IMR-90 (cell line): ENCODE measurements at regions not wholly inside any gene's neighbourhood (a gene's known extent, or its start where the extent isn't known, plus 50 kb on each side); places are given as distances from the start of the nearest gene placed in this dataset.

ENCODE experiments used
- ATAC-seq: fragments of 200-7000 bp; cut with Tn5 transposase; 2 replicates; pipeline ENCODE4 v1.9.1; 2020; ENCODE audit warnings: low read depth, mild to moderate bottlenecking, moderate library complexity
- BruUV-seq: library from RNA; stranded (reverse); fragments of 400-500 nt; replicated peaks from 2 replicates; lab custom pipeline; 2021; lab: Mats Ljungman, UMichigan
- CTCF ChIA-PET: fragments of 300-600 bp; formaldehyde crosslinking; extraction: SDS; loops from one replicate; lab custom pipeline; 2021; ENCODE audit warnings: antibody characterized with exemption; lab: Yijun Ruan, JAX
- POLR2A ChIA-PET: fragments of 300-600 bp; sonication (Branson Sonifier 250); formaldehyde crosslinking; loops from one replicate; lab custom pipeline; 2022; ENCODE audit warnings: antibody characterized with exemption; ENCODE audit not compliant: unreplicated experiment; lab: Charles Lee
- DNase-seq: peaks from one replicate; pipeline ENCODE4 v3.0.0; 2013
- H2AFZ ChIP-seq: replicated peaks from 2 replicates; pipeline ENCODE3; 2013; ENCODE audit warnings: low read length, mild to moderate bottlenecking; ENCODE audit not compliant: poor library complexity
- H2AK5ac ChIP-seq: 2 replicates; pipeline ENCODE4 v1.6.1; 2013; ENCODE audit warnings: low read depth, low read length, inconsistent platforms
- H2AK9ac ChIP-seq: replicated peaks from 2 replicates; pipeline ENCODE3; 2013; ENCODE audit warnings: mild to moderate bottlenecking, low read depth, low read length, moderate library complexity; ENCODE audit not compliant: poor library complexity
- H2BK120ac ChIP-seq: 2 replicates; pipeline ENCODE4 v1.6.1; 2013; ENCODE audit warnings: low read depth, low read length, inconsistent platforms
- H2BK15ac ChIP-seq: 3 replicates; pipeline ENCODE4 v1.6.1; 2013; ENCODE audit warnings: low read depth, low read length, inconsistent platforms
- H2BK20ac ChIP-seq: 2 replicates; pipeline ENCODE4 v1.6.1; 2013; ENCODE audit warnings: low read depth, mild to moderate bottlenecking, inconsistent platforms, low read length, moderate library complexity
- H2BK5ac ChIP-seq: 2 replicates; pipeline ENCODE4 v1.6.1; 2013; ENCODE audit warnings: mild to moderate bottlenecking, low read depth, low read length, inconsistent platforms; ENCODE audit not compliant: poor library complexity, severe bottlenecking
- H3K14ac ChIP-seq: replicated peaks from 2 replicates; pipeline ENCODE4 v1.6.1; 2013; ENCODE audit warnings: low read depth, low read length, inconsistent platforms
- H3K18ac ChIP-seq: 2 replicates; pipeline ENCODE4 v1.6.1; 2013; ENCODE audit warnings: low read depth, low read length, control low read depth
- H3K23ac ChIP-seq: 2 replicates; pipeline ENCODE4 v1.6.1; 2013; ENCODE audit warnings: low read depth, low read length, inconsistent platforms
- H3K27ac ChIP-seq: 2 replicates; pipeline ENCODE4 v1.5.1; 2013; ENCODE audit warnings: mild to moderate bottlenecking, control low read depth, low read length; ENCODE audit not compliant: insufficient read depth
- H3K27me3 ChIP-seq: 2 replicates; pipeline ENCODE4 v1.6.1; 2013; ENCODE audit warnings: low read length; ENCODE audit not compliant: control insufficient read depth, insufficient read depth
- H3K36me3 ChIP-seq: 2 replicates; pipeline ENCODE4 v1.6.1; 2013; ENCODE audit warnings: low read length, mixed read lengths; ENCODE audit not compliant: control insufficient read depth, insufficient read depth
- H3K4ac ChIP-seq: 2 replicates; pipeline ENCODE4 v1.6.1; 2013; ENCODE audit warnings: low read depth, low read length, inconsistent platforms
- H3K4me1 ChIP-seq: 2 replicates; pipeline ENCODE4 v1.6.1; 2013; ENCODE audit warnings: low read length, mixed read lengths; ENCODE audit not compliant: control insufficient read depth, insufficient read depth
- H3K4me2 ChIP-seq: 2 replicates; pipeline ENCODE4 v1.6.1; 2013; ENCODE audit warnings: low read depth, mild to moderate bottlenecking, control low read depth, low read length, moderate library complexity
- H3K4me3 ChIP-seq: 2 replicates; pipeline ENCODE4 v1.5.1; 2013; ENCODE audit warnings: low read depth, mild to moderate bottlenecking, control low read depth, low read length, moderate library complexity; ENCODE audit not compliant: insufficient read depth
- H3K56ac ChIP-seq: 2 replicates; pipeline ENCODE4 v1.6.1; 2013; ENCODE audit warnings: low read length, inconsistent platforms; ENCODE audit not compliant: insufficient read depth; ENCODE audit errors: extremely low read depth
- H3K79me1 ChIP-seq, 2 experiments: 2 replicates each; pipeline ENCODE4 v1.6.1; 2013; ENCODE audit warnings: low read length in 2 of 2, inconsistent platforms in 1 of 2, low read depth in 1 of 2
- H3K9ac ChIP-seq: 2 replicates; pipeline ENCODE4 v1.6.1; 2013; ENCODE audit warnings: low read depth, low read length, control low read depth
- H3K9me1 ChIP-seq: 2 replicates; pipeline ENCODE4 v1.6.1; 2013; ENCODE audit warnings: low read length, inconsistent platforms; ENCODE audit not compliant: insufficient read depth
- H3K9me3 ChIP-seq: 2 replicates; pipeline ENCODE4 v1.6.1; 2013; ENCODE audit warnings: low read length; ENCODE audit not compliant: control insufficient read depth, insufficient read depth
- H4K20me1 ChIP-seq: 2 replicates; pipeline ENCODE4 v1.6.1; 2013; ENCODE audit warnings: low read length, inconsistent platforms; ENCODE audit not compliant: insufficient read depth
- H4K5ac ChIP-seq: 2 replicates; pipeline ENCODE4 v1.6.1; 2013; ENCODE audit warnings: mild to moderate bottlenecking, low read depth, low read length, control low read depth
- H4K8ac ChIP-seq, 2 experiments: 2 replicates each; pipeline ENCODE4 v1.6.1; 2013; ENCODE audit warnings: low read depth in 2 of 2, low read length in 2 of 2, control low read depth in 1 of 2, inconsistent platforms in 1 of 2
- H4K91ac ChIP-seq: 2 replicates; pipeline ENCODE4 v1.6.1; 2013; ENCODE audit warnings: low read depth, low read length, inconsistent platforms; ENCODE audit not compliant: insufficient read depth
- BHLHE40 ChIP-seq: fragments of 150-350 bp; IDR thresholded peaks from 2 replicates; pipeline ENCODE4 v1.6.1; 2016; ENCODE audit warnings: mild to moderate bottlenecking, low read depth, low read length
- MAFK ChIP-seq: IDR thresholded peaks from 2 replicates; pipeline ENCODE4 v1.6.1; 2012; ENCODE audit warnings: low read depth, low read length, improper control_type of control experiment
- MAZ ChIP-seq: IDR thresholded peaks from 2 replicates; pipeline ENCODE4 v1.6.1; 2012; ENCODE audit warnings: low read depth, mild to moderate bottlenecking, low read length, improper control_type of control experiment, moderate library complexity, borderline replicate concordance
- MXI1 ChIP-seq: IDR thresholded peaks from 2 replicates; pipeline ENCODE4 v1.6.1; 2012; ENCODE audit warnings: low read depth, mild to moderate bottlenecking, low read length, moderate library complexity, borderline replicate concordance
- NFE2L2 ChIP-seq: fragments of 150-350 bp; IDR thresholded peaks from 2 replicates; pipeline ENCODE4 v1.6.1; 2016; ENCODE audit warnings: low read depth, mild to moderate bottlenecking, low read length
- POLR2A ChIP-seq: IDR thresholded peaks from 2 replicates; pipeline ENCODE4 v1.6.1; 2012; ENCODE audit warnings: mild to moderate bottlenecking, low read depth, low read length
- RCOR1 ChIP-seq: IDR thresholded peaks from 2 replicates; pipeline ENCODE4 v1.6.1; 2012; ENCODE audit warnings: mild to moderate bottlenecking, low read length, improper control_type of control experiment; ENCODE audit not compliant: insufficient replicate concordance
- SMC3 ChIP-seq: fragments of 150-350 bp; IDR thresholded peaks from 2 replicates; pipeline ENCODE4 v1.6.1; 2016; ENCODE audit warnings: low read depth, mild to moderate bottlenecking, antibody characterized with exemption, low read length, moderate library complexity
- WGBS, 2 experiments: methylation state at CpG; one replicate each; pipeline versions ENCODE4 v1.1.5 to v1.1.7; 2013; ENCODE audit warnings: missing lambda C conversion rate in 2 of 2; ENCODE audit not compliant: insufficient read length in 1 of 2; ENCODE audit errors: extremely low coverage in 2 of 2; 5-methylcytosine and 5-hydroxymethylcytosine counted together
- dilution Hi-C: fragments of 300-500 bp; cut with HindIII; formaldehyde crosslinking; loops from one replicate; pipeline ENCODE4 v1.14.3; 2018; ENCODE audit warnings: low sequenced_read_pairs; ENCODE audit not compliant: unreplicated experiment
- in situ Hi-C: fragments of 300-500 bp; cut with MboI; formaldehyde crosslinking; loops from 3 replicates; pipeline ENCODE4 v1.14.3; 2019; ENCODE audit warnings: low sequenced_read_pairs, inconsistent platforms, mixed read lengths
- intact Hi-C: fragments of 100-400 bp; cut with micrococcal nuclease; formaldehyde crosslinking; loops from 2 replicates; pipeline ENCODE4 v1.10.0; 2022
- TF ChIP-seq, protein P1 (sequence below): fragments of 150-350 bp; IDR thresholded peaks from 2 replicates; pipeline ENCODE4 v1.6.1; 2016; ENCODE audit warnings: low read depth, mild to moderate bottlenecking, low read length, moderate library complexity, borderline replicate concordance
- TF ChIP-seq, protein P2 (sequence below): conservative IDR thresholded peaks from 2 replicates; pipeline ENCODE4 v1.5.1; 2012; ENCODE audit warnings: mild to moderate bottlenecking, low read depth, low read length, improper control_type of control experiment

DNA sequence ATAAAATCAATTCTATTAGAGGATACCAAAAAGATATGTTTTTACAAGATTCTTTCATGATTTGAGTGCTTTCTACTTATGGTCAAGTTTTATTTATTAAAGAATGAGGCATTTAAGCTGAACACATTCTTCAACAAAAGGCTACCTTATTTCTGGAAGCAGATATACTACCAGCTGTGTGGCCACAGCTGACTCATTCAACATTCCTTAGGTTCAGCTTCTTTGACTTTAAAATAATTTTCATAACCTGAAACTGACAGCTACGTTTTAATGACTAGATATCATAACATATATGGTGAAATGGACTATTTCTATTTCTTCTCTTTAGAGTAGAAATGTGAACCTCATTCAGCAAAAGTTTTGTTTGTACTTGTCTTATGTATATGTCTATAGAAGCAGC, 414.2 kb upstream of the SEMA3C start:
- no peaks in the 10 kb centered on the region; the same call in none of the 2 replicates for H3K4me1 ChIP-seq
- ATAC-seq (peak; percentile 57), DNase-seq (peak; percentile 76)
- H2AFZ ChIP-seq: no peak overlapping the region
- H3K4me2 ChIP-seq: no peak overlapping the region
- H2BK20ac ChIP-seq: no peak overlapping the region
- ChIA-PET POLR2A (interaction anchor here (0.6 kb wide), 1 partner anchor 1338 kb away, joined by 3 read pairs; no protein-coding TSS in a partner anchor), CTCF (interaction anchor here (0.6 kb wide), 1 partner anchor 17 kb away, joined by 3 read pairs; no protein-coding TSS in a partner anchor)
- no peak overlapping the region for H4K8ac ChIP-seq
- H2BK120ac ChIP-seq: no peak overlapping the region
- H2BK15ac ChIP-seq: no peak overlapping the region
- no peaks in the 10 kb centered on the region for H3K27me3 ChIP-seq
- no peak overlapping the region for H3K27ac ChIP-seq
- in situ Hi-C loops (no loop called here), dilution Hi-C loops (no loop called here), intact Hi-C loops (no loop called here)
- no peak overlapping the region for H3K23ac ChIP-seq
- no peaks in the 10 kb centered on the region for H3K36me3 ChIP-seq
- no peak overlapping the region for H3K14ac ChIP-seq
- BruUV-seq: no TSS peak
- H3K18ac ChIP-seq: no peak overlapping the region
- H3K4me3 ChIP-seq: no peak overlapping the region
- no peak overlapping the region for H3K9ac ChIP-seq
- no CpG with 5 or more reads among the region's 1 CpG for WGBS, 2 experiments
- no peak overlapping the region for H3K56ac ChIP-seq
- H2AK9ac ChIP-seq: no peak overlapping the region
- H4K91ac ChIP-seq: no peak overlapping the region
- H3K4ac ChIP-seq: no peak overlapping the region
- H3K79me1 ChIP-seq: no peaks in the 10 kb centered on the region
- no peak for TF ChIP-seq POLR2A
- TF ChIP-seq MAFK: no peak
- TF ChIP-seq SMC3: no peak
- no peak for TF ChIP-seq MXI1
- no peak for TF ChIP-seq RCOR1
- TF ChIP-seq NFE2L2: no peak
- TF ChIP-seq BHLHE40: no peak
- TF ChIP-seq MAZ: no peak
- TF ChIP-seq, protein P1, sequence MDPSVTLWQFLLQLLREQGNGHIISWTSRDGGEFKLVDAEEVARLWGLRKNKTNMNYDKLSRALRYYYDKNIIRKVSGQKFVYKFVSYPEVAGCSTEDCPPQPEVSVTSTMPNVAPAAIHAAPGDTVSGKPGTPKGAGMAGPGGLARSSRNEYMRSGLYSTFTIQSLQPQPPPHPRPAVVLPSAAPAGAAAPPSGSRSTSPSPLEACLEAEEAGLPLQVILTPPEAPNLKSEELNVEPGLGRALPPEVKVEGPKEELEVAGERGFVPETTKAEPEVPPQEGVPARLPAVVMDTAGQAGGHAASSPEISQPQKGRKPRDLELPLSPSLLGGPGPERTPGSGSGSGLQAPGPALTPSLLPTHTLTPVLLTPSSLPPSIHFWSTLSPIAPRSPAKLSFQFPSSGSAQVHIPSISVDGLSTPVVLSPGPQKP: no peak
- TF ChIP-seq, protein P2, sequence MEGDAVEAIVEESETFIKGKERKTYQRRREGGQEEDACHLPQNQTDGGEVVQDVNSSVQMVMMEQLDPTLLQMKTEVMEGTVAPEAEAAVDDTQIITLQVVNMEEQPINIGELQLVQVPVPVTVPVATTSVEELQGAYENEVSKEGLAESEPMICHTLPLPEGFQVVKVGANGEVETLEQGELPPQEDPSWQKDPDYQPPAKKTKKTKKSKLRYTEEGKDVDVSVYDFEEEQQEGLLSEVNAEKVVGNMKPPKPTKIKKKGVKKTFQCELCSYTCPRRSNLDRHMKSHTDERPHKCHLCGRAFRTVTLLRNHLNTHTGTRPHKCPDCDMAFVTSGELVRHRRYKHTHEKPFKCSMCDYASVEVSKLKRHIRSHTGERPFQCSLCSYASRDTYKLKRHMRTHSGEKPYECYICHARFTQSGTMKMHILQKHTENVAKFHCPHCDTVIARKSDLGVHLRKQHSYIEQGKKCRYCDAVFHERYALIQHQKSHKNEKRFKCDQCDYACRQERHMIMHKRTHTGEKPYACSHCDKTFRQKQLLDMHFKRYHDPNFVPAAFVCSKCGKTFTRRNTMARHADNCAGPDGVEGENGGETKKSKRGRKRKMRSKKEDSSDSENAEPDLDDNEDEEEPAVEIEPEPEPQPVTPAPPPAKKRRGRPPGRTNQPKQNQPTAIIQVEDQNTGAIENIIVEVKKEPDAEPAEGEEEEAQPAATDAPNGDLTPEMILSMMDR: no peak
- H4K20me1 ChIP-seq: no peaks in the 10 kb centered on the region
- no peaks in the 10 kb centered on the region for H3K9me3 ChIP-seq
- no peak overlapping the region for H2BK5ac ChIP-seq
- H4K5ac ChIP-seq: no peak overlapping the region
- no peaks in the 10 kb centered on the region for H3K9me1 ChIP-seq
- H2AK5ac ChIP-seq: no peak overlapping the region
